ENCODE measurements at regions not wholly inside any gene's neighbourhood (a gene's known extent, or its start where the extent isn't known, plus 50 kb on each side); places are given as distances from the start of the nearest gene placed in this dataset.
"Not testable (repeated sequence)": the region's sequence is repeated elsewhere in the genome, so short reads cannot be mapped to it uniquely, and the experiment has no call there.

DNA sequence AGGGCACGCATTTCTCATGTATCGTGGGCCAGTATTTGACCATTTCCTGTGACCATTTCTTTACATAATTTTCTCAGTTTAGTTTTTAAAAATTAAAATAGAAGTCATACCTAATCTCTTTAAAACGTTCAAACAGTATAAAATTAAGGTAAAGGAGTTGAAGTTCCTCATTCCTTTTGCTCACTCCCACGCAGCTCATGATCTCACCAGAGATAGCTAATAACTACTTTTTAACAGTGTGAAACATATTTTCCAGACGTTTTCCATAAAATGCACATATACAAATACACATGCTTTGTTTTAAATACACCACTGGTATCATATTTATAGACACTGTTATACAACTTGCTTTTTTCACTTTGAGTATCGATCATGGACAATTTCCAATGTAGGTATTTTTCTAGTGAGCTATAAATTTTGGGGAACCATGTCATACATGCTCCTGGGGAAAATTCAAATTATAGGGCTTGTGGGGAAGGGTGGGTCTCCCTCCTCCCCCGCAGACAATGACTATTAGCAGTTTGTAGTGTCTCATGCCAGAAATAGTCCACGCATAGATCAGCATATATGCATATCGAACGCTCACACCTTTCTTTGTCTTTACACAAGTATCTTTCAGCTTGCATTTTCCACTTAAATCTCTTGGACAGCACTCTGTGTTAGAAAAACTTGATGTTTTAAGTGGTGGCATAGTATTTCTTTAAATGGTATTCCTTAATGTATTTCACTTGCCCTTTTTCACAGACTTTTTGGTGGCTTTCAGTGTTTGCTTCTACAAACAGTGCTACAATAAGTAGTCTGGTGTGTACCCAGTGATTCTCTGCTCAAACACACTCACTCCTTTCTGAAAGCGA, 145.5 kb upstream of the ZNF217 start:
- no peak for DNase-seq

DNA sequence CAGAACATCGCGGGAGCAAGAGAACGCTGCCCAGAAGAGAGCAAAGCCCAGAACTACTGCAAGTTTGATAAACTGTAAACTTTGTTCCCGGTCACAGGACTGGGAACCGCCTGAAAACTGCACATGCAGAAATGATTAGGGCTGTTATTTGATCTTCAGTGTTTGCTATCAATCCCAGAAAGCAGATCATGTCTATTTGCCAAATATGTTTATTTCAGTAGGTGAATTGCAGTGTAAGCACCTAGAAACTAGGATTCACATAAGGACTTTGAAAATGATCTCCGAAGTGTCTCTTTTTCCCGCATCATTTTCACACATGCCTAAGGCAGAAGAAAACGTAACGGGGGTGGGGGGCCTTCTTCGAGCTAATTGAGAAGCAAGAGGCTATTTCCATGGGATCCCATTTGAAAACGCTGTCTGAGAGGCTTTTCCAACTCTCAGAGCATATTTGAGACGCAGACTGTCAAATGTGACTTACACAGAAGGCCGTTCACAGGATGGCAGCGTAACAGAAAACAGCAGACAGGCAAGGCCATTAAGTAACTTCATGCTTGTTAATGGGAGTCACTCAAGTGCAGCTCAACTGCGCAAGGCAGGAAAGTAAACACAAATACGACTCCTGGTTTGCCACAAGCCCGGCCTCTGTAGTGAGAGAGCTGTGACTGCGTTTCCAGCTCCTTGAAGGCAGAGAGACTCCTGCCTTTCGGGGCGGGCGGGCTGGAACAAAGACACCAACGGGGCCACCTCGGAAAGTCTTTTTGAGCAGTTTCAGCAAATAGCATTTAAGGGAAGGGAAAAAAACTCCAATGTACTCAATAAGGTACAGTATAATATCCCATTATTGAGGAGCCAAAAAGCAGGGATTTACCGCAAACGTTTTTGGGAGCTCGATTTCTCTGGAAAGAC, 144.7 kb upstream of the ZNF217 start:
- DNase-seq = no peak

DNA sequence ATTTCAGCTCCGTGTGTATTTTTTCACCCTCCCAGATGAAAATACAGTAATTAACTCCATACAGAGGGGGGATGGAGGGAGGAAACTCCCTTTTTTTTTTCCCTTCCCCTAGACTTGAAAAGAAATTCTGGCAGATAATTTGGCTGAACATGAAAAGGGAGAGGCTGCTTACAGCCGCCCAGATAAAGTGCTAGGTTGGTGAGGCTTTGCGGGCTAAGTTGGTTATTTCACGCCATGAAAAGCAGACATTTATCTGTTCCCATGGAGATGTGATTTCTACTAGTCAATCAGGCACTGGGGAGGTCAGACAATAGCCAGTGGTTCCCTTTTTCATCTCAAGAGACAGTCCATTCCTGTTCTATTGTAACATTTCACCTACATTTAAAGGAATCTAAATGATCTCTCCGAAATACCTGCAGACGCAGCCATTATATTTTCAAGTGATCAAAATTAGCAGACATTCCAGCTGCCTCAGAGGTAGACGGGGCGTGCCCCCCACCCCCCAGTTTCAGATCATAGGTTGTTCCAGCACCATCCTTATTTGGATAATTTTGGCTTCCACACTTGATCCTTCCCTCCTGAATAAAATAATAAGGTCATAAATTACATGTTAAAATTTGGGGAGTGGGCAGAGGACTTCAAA, 143.9 kb upstream of the ZNF217 start:
- no peak for DNase-seq

DNA sequence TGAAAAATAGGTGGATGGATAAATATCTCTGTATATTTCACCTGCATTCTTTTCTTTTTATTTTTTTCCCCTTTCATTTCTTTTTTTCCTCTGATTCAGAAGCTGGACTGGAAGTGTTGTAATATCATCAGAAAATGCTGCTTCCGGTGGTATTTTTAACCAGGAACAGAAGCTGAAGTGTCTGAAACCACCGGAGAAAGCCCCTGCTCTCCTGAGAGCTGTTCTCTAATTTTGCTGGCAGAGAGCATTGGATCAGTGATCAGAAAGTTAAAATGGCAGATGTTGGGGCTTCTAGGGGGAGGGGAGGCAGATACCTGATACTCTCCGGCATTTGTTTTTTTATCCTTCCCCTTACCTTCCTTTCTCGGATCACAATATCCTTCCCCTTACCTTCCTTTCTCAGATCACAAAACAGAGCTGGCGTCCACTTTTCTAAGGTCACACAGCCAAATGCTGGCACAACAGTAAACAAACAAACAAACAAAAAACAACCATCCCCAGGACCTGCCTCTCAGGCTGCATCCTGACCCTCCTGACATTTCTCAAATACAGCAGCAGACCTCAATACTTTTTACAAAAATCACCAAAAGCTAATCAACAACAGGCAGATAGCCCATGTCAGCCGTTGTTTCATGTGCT, 143.2 kb upstream of the ZNF217 start:
- no peak for DNase-seq

DNA sequence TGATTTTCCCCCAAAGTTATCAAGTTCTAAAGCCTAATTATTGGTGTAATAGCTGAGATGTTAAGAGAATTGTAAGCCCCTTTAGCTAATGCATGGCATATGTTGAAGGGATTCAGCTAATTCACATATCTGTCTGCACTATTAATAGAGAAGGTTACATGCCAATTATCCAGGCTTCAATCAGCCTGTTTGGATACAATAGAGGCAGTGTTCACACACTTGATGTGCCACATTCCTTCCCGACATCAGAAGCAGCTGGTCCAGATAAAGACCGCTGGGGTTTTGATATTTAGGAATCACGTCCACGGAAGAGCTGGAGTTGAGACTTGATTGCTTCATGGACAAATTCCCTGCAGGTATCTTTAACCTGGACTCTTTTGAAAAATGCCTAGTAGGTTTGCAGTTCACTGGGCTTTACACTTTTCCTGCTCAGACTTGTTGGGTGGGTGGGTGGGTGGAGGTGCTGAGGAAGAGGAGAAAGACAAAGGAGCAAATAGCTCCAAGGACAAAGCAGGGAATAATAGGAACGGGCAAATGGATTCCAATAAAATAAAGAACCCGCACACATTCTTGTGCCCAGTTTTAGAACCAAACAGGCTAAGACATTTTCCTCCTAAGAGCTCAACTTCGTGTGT, 142.6 kb upstream of the ZNF217 start:
- no peak for DNase-seq

DNA sequence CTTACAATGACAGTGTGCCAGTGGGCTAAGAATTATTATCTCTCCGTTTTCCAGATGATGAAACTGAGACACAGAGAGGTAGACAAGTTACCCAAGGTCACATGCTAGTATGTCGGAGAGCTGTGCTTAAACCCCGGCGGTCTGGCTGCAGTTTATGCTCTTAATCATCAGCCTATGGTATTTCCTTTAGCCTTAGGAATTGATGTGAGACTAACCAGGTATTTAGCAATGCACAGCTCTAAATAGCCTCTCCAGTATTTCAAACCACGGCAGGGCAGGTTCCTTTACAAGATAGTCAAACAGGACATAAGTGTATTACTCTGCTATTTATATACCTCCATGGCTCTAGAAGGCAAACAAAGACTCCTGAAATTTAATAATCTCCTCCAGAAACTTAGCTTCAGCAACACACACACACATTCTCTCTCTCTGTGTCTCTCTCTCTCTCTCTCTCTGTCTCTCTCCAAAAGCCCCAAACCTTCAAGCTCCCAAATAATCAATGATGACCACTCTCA, 142.0 kb upstream of the ZNF217 start:
- no peak for DNase-seq

DNA sequence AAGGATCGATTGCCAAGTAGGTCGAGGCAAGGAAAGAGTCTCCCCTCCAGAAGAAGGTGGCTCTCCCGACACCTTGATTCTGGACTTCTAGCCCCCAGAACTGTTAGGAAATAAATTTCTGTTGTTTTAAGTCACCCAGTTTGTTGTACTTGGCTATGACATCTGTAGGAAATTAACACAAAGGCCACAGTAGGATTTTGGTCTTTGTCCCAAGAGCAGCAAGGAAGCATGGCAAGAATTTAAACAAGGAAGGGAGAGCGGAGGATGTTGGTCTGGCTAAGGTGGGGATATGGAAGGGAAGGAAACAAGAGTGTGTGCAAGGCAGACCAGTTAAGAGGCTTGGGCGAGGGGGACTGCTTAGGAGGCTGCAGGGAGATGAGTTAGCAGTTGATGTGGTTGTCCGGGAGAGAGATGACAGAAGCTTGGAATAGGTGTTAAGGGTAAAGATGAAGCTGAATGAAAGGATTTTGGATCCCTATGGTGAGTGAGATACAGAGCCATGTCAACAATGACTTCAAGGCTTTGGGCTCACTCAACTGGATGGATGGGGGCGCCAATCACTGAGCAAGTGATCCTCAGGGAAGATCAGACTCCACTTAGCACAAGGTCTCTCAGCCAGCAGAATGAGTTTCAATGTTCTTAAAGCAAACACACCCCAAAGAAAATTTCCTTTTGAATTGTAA, 140.5 kb upstream of the ZNF217 start:
- DNase-seq = no peak

DNA sequence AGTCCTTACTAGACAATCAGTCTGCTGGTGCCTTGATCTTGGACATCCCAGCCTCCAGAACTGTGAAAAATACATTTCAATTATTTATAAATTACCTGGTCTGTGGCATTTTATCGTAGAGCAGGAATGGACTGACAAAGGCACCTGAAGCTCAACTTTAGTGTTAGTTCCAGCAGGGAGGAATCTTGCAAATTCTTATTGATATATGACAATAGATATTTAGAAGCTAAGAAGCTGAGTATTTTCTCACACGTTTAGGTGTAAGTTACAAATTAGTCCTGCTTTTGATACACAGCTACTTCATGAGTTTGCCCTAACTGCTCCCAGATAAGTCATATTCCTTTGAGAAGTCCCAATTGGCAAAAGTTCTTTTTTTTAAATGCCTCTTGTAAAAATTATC, 138.0 kb upstream of the ZNF217 start:
- DNase-seq = no peak

DNA sequence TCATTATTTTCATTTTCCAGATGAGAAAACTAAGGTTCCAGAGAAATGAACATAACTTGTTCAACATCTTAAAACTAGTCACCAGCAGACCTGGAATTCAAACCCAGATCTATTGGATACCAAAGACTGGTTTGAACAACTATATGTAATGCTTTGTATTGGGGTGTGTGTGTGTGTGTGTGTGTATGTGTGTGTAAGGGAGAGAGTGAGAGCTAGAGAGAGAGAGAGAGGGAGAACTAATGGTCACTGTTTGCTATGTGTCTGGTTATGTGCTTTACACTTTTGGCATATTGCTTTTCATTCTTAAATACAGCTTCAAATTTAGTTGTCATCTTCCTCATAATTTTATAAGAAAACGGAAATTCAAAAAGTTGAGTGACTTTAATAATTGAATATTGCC, 134.7 kb upstream of the ZNF217 start:
- DNase-seq = no peak

DNA sequence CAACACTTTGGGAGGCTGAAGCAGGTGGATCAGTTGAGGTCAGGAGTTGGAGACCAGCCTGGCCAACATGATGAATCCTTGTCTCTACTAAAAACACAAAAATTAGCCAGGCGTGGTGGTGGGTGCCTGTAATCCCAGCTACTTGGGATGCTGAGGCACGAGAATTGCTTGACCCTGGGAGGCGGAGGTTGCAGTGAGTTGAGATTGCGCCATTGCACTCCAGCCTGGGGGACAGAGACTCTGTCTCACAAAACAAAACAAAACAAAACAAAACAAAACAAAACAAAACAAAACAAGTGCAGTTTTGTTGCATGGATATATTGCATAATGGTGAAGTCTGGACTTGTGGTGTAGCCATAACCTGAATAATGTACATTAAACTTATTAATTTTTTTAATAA, 133.6 kb upstream of the ZNF217 start:
- not testable (repeated sequence) for DNase-seq

DNA sequence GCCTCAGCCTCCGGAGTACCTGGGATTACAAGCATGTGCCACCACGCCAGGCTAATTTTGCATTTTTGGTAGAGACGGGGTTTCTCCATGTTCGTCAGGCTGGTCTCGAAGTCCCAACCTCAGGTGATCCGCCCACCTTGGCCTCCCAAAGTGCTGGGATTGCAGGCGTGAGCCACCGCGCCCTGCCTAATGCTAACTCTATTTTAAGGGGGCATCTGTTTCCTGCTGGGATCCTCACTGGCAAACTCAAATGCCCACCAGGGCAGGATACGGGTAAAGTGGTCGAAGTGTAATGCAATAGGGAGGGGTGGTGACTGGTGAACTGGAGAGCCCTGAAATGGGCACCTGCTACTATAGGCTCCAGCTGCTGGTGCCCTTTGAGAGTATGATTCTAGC, 131.9 kb upstream of the ZNF217 start:
- DNase-seq = no peak

DNA sequence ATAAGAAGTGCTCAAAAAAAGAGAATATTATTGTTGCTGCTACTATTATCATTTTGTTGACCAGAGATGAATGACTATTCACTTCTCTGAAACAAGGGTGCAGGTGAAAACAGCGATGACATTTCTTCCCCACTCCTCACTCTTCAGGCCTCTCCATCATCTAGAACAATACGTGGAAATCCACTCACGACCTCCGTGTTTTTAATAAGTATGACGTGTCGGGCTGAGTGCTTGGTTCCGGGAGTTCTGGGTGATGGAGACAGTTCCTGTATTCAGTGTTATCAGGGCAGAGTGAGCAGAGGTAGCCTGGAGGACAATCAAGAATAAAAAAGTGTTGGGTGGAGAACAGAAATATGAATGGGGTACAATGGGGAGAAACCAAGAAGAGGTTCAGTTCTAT, 130.0 kb upstream of the ZNF217 start:
- no peak for DNase-seq

DNA sequence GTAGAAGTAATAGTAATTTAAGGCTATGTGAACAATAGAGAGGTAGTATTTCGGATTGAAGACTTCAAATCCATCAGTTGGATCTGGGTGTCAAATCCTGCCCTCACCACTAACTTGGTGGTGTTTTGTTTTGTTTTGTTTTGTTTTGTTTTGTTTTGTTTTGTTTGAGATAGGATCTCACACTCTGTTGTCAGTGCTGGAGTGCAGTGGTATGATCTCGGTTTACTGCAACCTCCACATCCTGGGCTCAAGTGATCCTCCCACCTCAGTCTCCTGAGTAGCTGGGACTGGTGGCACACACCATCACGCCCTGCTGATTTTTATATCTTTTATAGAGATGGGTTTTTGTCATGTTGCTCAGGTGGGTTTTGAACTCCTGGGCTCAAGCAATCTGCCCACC, 129.4 kb upstream of the ZNF217 start:
- DNase-seq = no peak

DNA sequence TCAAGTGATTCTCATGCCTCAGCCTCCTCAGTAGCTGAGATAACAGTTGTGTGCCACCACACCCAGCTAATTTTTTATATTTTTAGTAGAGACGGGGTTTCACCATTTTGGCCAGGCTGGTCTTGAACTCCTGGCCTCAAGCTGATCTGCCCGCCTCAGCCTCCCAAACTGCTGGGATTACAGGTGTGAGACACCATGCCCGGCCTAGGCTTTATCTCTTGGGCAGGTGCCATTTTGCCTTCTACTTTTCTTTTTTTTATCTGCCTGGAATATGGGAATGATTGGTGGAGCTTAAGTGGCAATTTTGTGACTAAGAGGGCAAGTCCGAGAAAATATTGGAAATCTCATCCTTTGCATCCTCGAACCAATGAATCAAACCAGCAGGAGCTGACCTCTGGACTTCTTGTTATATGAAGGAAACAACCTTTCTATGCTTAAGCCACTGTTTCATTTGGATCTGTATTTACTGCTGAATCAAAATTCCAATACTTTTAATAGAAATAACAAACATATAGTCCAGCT, 128.9 kb upstream of the ZNF217 start:
- DNase-seq = no peak

DNA sequence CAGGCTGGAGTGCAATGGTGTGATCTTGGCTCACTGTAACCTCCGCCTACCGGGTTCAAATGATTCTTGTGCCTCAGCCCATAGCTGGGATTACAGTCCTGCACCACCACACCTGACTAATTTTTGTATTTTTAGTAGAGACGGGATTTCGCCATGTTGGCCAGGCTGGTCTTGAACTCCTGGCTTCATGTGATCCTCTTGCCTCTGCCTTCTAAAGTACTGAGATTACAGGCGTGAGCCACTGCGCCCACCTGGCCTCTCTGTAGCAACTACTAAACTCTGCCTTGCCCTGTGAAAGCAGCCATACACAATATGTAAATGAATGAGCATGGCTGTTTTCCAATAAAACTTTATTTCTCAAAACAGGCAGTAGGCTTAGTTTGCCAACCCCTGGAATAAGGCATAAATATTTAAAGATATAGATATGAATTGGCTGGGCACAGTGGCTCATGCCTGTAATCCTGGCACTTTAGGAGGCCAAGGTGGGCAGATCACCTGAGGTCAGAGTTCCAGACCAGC, 127.9 kb upstream of the ZNF217 start:
- not testable (repeated sequence) for DNase-seq

DNA sequence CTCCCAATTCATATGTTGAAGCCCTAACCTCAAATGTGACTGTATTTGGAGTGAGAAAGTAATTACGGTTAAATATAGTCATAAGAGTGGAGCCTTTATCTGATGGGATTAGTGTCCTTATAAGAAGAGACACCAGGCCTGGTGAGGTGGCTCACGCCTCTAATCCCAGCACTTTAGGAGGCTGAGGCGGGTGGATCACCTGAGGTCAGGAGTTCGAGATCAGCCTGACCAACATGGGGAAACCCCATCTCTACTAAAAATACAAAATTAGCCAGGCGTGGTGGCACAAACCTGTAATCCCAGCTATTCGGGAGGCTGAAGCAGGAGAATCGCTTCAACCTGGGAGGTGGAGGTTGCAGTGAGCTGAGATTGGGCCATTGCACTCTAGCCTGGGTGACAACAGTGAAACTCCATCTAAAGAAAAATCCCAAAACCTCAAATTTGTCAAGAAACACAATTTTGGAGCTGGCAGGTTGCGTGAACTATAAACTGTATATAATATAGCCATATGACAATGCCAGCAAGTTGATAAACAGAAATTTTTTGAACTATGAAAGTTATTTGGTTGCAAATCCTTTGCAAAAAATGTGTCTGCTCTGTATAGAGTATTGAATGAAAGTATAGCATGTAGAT, 125.6 kb upstream of the ZNF217 start:
- not testable (repeated sequence) for DNase-seq

DNA sequence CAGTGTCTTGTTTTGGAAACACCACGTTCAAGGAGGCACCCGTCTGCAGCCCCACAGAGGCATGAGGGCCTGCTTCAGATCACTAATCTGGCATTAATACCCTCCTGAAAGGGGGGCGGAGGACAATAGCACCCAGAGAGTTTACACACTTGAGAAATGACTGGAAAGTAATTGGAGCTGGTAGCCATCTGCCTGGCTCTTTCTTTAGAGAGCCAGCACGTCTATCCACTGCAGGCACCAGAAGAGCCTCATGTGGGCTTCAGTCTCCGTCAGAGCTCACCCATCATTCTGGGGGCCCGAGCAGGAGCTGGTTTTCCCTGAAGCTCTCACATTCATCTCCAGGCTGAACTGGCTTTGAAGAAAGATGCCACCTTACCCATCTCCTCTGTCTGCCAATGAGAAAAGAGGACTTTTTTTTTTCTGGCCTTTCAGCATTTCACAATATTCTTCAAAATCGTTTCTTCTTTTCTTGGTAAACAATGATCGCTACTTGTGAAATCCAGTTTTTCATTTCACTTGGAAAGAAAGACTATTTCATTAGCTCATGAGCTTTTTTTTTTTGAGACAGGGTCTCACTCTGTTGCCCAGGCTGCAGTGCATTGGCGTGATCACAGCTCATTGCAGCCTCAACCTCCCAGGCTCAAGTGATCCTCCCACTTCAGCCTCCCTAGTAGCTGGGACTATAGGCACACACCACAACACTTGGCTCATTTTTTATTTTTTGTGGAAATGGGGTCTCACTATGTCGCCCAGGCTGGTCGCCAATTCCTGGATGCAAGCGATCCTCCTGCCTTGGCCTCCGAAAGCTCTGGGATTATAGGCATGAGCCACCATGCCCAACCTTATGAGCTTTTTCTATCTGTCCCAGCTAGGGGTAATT, 124.7 kb upstream of the ZNF217 start:
- no peak for DNase-seq

DNA sequence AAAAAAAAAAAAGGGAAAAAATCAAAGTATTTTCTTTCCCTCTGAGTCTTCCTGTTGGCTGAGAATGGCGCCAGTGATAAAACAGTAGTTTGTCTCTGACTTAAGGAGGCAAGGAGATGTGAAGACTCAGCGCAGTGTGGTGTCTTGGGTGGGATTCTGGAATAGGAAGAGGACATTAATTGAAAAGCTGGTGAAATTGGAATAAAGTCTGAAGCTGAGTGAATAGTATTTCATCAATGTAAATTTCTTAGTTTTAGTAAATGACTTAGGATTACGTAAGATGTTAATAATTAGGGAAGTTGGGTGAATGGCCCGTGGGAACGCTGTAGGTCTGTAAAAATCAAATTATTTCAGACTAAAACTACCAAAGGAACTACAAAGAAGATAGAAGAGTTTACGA, 122.8 kb upstream of the ZNF217 start:
- no peak for DNase-seq

DNA sequence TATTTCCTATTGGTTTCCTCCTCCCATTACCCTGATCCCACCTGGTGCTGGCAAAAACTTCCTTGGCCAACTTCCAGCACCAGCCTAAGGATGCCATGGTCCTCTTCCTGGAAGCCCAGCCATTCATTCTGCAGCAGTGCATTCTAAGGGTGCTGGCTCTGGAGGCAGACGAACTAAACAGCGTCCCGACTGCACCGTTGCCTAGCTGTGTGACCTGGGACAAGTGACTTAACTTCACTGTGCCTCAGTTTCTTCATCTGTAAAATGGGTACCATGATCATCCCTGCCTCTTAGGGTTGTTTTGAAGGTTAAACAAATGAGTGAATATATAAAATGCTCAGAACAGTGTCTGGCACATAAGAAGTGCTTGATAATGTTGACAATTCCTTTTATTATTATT, 120.9 kb upstream of the ZNF217 start:
- no peak for DNase-seq
